ENCODE measurements at regions not wholly inside any gene's neighbourhood (a gene's known extent, or its start where the extent isn't known, plus 50 kb on each side); places are given as distances from the start of the nearest gene placed in this dataset.

DNA sequence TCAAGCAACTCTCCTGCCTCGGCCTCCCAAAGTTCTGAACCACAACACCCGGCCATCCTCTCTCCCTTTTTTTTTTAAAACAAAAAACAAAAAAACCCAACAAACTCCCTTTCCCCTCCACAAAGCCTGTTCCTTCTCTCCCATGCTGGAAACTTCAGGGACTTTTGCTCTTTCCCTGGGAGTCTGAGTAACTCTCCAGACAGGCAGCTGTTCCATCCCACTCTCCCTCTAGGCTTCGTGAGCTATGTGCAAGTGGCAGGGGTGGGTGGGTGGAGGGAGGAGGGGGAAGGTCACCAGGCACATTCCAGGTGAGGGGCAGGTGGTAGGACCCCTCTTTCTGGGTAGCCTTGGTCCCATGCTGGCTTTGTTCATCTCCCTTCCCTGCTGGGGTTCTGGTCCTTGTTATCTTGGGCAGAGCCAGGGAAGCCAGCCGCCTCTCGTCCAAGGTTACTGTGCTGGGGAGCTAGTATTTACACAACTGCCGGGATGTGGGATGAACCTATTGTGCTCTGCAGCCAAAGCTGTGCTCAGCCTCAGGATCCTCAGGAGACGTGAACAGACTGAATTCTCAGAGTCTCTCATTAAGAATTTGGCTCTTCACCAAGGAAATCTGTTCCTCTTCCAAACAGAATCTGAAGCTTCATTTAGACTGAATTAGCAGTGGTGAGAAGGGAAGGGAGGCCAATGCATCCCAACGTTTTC, 106.9 kb downstream of the LIPG start:
- Histone ChIP-seq H2AFZ (ENCODE audit: control insufficient read depth, low read depth, low read length) (no peak overlapping the region), H3K27me3 (replicated peaks in 1 of 2; ENCODE audit: control insufficient read depth in 2 of 2, insufficient read depth in 2 of 2, low read length in 1 of 2) (no peaks in the 10 kb centered on the region; a peak in 1 of 4 replicates), H3K9ac (ENCODE audit: control insufficient read depth, insufficient read depth, low read length) (no peak overlapping the region), H4K20me1 (ENCODE audit: control insufficient read depth, insufficient read depth) (no peaks in the 10 kb centered on the region), H3K4me3 (no peak overlapping the region), H3K4me2 (ENCODE audit: control insufficient read depth, insufficient read depth) (no peak overlapping the region), H3K9me3 (replicated peaks; ENCODE audit: control insufficient read depth, insufficient read depth, low read length) (no peaks in the 10 kb centered on the region), H3K79me2 (ENCODE audit: control insufficient read depth, insufficient read depth, low read length) (no peaks in the 10 kb centered on the region), H3K36me3 (ENCODE audit: control insufficient read depth in 2 of 2, insufficient read depth in 2 of 2, low read length in 1 of 2) (no peaks in the 10 kb centered on the region), H3K4me1 (ENCODE audit: control insufficient read depth, insufficient read depth, low read length) (no peaks in the 10 kb centered on the region), H3K27ac (ENCODE audit: control insufficient read depth, insufficient read depth) (no peak overlapping the region)
- WGBS (ENCODE audit: insufficient coverage, insufficient replicate concordance, low lambda C conversion rate, missing lambda C conversion rate), result 39% methylated on average over 7 of the region's 8 CpGs
- in situ Hi-C loops (cut with MboI) (no loop called here), intact Hi-C loops (cut with micrococcal nuclease; ENCODE audit: unreplicated experiment) (no loop called here)
- ChIA-PET RAD21 (ENCODE audit: unreplicated experiment) (no interaction called here), POLR2A (no interaction called here), SMC1A (ENCODE audit: uncharacterized antibody, unreplicated experiment) (interaction anchor here (0.6 to 1.6 kb wide), 3 partner anchors 16 to 145 kb away, joined by 3 to 4 read pairs (median 4); no protein-coding TSS in a partner anchor), CTCF (no interaction called here)
- ATAC-seq (no peak), DNase-seq (ENCODE audit: low read depth, low spot score) (no peak), FAIRE-seq (no peak)
- no TSS peak for BruUV-seq (replicated peaks)
- no peak for TF ChIP-seq ESRRA (IDR thresholded peaks at IDR 0.05; ENCODE audit: low read length)
- TF ChIP-seq SPI1 (IDR thresholded peaks at IDR 0.05; ENCODE audit: borderline replicate concordance, insufficient read depth, low read depth, low read length), result no peak
- TF ChIP-seq CREB1 (IDR thresholded peaks at IDR 0.05; ENCODE audit: low read depth), result no peak
- no peak for TF ChIP-seq JUND (IDR thresholded peaks at IDR 0.05; ENCODE audit: low read depth, low read length)
- no peak for TF ChIP-seq BHLHE40 (IDR thresholded peaks at IDR 0.05; ENCODE audit: borderline replicate concordance in 1 of 2, low read depth in 2 of 2, low read length in 1 of 2)
- no peak for TF ChIP-seq MTA2 (IDR thresholded peaks at IDR 0.05; ENCODE audit: low read depth)
- no peak for TF ChIP-seq ZNF217 (IDR thresholded peaks at IDR 0.05)
- no peak for TF ChIP-seq CHD1 (IDR thresholded peaks at IDR 0.05; ENCODE audit: low read depth, low read length)
- no peak for TF ChIP-seq MEF2A (IDR thresholded peaks at IDR 0.05; ENCODE audit: insufficient read depth, low read depth, low read length)
- TF ChIP-seq ZZZ3 (IDR thresholded peaks at IDR 0.05; ENCODE audit: control insufficient read depth, insufficient read length, low read depth), result no peak
- TF ChIP-seq NRF1 (conservative IDR thresholded peaks at IDR 0.05; ENCODE audit: low read depth, low read length), result no peak
- TF ChIP-seq ZNF384 (IDR thresholded peaks at IDR 0.05; ENCODE audit: borderline replicate concordance, low read depth, low read length), result no peak
- TF ChIP-seq NFYA (IDR thresholded peaks at IDR 0.05; ENCODE audit: borderline replicate concordance, low read depth, low read length), result no peak
- no peak for TF ChIP-seq NR2F1 (conservative IDR thresholded peaks at IDR 0.05)
- no peak for TF ChIP-seq BACH1 (IDR thresholded peaks at IDR 0.05; ENCODE audit: borderline replicate concordance)
- no peak for TF ChIP-seq STAT1 (conservative IDR thresholded peaks at IDR 0.05)
- no peak for TF ChIP-seq GATAD2B (conservative IDR thresholded peaks at IDR 0.05; ENCODE audit: low read depth)
- no peak for TF ChIP-seq MYB (IDR thresholded peaks at IDR 0.05; ENCODE audit: borderline replicate concordance, low read depth, low read length)
- no peak for TF ChIP-seq NBN (IDR thresholded peaks at IDR 0.05)
- TF ChIP-seq ASH2L (IDR thresholded peaks at IDR 0.05; ENCODE audit: borderline replicate concordance, low read depth), result no peak

Measured in GM12878 (cell line).